SK-N-SH treated with all-trans-retinoic acid at 6 μM for 48 hours (cell line): ENCODE measurements at regions not wholly inside any gene's neighbourhood (a gene's known extent, or its start where the extent isn't known, plus 50 kb on each side); places are given as distances from the start of the nearest gene placed in this dataset.

Experiments
- CSDC2 ChIP-seq: fragments of 250-450 bp; sonication (Bioruptor Pico); IDR thresholded peaks from 2 replicates; pipeline ENCODE4 v1.5.0; 2020; ENCODE audit warnings: mild to moderate bottlenecking, moderate library complexity
- CSRNP3 ChIP-seq: fragments of 250-450 bp; sonication (Bioruptor Pico); IDR thresholded peaks from 2 replicates; pipeline ENCODE4 v1.5.1; 2021; ENCODE audit warnings: mild to moderate bottlenecking, moderate library complexity
- ESRRG ChIP-seq: fragments of 250-450 bp; sonication (Bioruptor Pico); IDR thresholded peaks from 2 replicates; pipeline ENCODE4 v1.6.1; 2021; ENCODE audit warnings: mild to moderate bottlenecking
- OSR1 ChIP-seq: fragments of 250-450 bp; sonication (Bioruptor Pico); IDR thresholded peaks from 2 replicates; pipeline ENCODE4 v1.8.0; 2022; ENCODE audit warnings: moderate library complexity, mild to moderate bottlenecking, inconsistent platforms
- POU6F1 ChIP-seq: fragments of 250-450 bp; sonication (Bioruptor Pico); IDR thresholded peaks from 2 replicates; pipeline ENCODE4 v1.8.0; 2021; ENCODE audit warnings: low read depth, mild to moderate bottlenecking, moderate library complexity, borderline replicate concordance
- PPARA ChIP-seq: fragments of 250-450 bp; sonication (Bioruptor Pico); IDR thresholded peaks from 2 replicates; pipeline ENCODE4 v1.5.0; 2020; ENCODE audit warnings: mild to moderate bottlenecking, borderline replicate concordance
- RARB ChIP-seq: fragments of 250-450 bp; sonication (Bioruptor Pico); IDR thresholded peaks from 2 replicates; pipeline ENCODE4 v1.8.0; 2021; ENCODE audit warnings: mild to moderate bottlenecking, moderate library complexity
- TOX ChIP-seq: fragments of 250-450 bp; sonication (Bioruptor Pico); IDR thresholded peaks from 2 replicates; pipeline ENCODE4 v1.8.0; 2021; ENCODE audit warnings: mild to moderate bottlenecking, moderate library complexity, borderline replicate concordance
- ZFP30 ChIP-seq: fragments of 450-650 bp; formaldehyde crosslinking; IDR thresholded peaks from 2 replicates; pipeline ENCODE4 v1.5.0; 2022; ENCODE audit warnings: mild to moderate bottlenecking, moderate library complexity
- ZNF70 ChIP-seq: fragments of 450-650 bp; formaldehyde crosslinking; IDR thresholded peaks from 2 replicates; pipeline ENCODE4 v1.5.0; 2020; ENCODE audit warnings: mild to moderate bottlenecking, moderate library complexity

- TF ChIP-seq OSR1 (CRISPR knock-in tag) (no peak), POU6F1 (CRISPR knock-in tag) (no peak), RARB (CRISPR knock-in tag) (no peak), ZNF70 (CRISPR knock-in tag) (no peak), ESRRG (CRISPR knock-in tag) (no peak), TOX (CRISPR knock-in tag) (no peak), PPARA (CRISPR knock-in tag) (no peak), ZFP30 (no peak), CSRNP3 (no peak), CSDC2 (CRISPR knock-in tag) (no peak)
Measured at GRCh38 chr2:105514576-105514975, 115.7 kb upstream of the FHL2 start.
